Psoas muscle (tissue), 7 donors: ENCODE measurements at regions not wholly inside any gene's neighbourhood (a gene's known extent, or its start where the extent isn't known, plus 50 kb on each side); places are given as distances from the start of the nearest gene placed in this dataset.

Experiments used
- ATAC-seq, 4 donors: fragments of 200-7000 bp; cut with Tn5 transposase; one replicate each; pipeline ENCODE4 v1.9.1; 2020; ENCODE audit warnings: moderate library complexity in 3 of 4, mild to moderate bottlenecking in 2 of 4
- DNase-seq, 2 donors: peaks; one replicate each; pipeline ENCODE4 v3.0.0-alpha.2; 2020
- H3K27ac ChIP-seq: fragments of 200-600 bp; one replicate; pipeline ENCODE4 v1.8.0; 2022
- H3K27me3 ChIP-seq, 3 donors: fragments of 200-600 bp in 1 of 3; one replicate each; pipeline versions ENCODE4 v1.6.1 to v1.8.0; 2013 to 2022; ENCODE audit warnings: low read length in 2 of 3, mild to moderate bottlenecking in 2 of 3, moderate library complexity in 1 of 3; ENCODE audit not compliant: insufficient read depth in 3 of 3
- H3K36me3 ChIP-seq, 2 donors: fragments of 200-600 bp in 1 of 2; one replicate each; pipeline versions ENCODE4 v1.6.1 to v1.8.0; 2013 to 2022; ENCODE audit warnings: low read depth in 1 of 2, mild to moderate bottlenecking in 1 of 2, moderate library complexity in 1 of 2; ENCODE audit not compliant: insufficient read depth in 1 of 2
- H3K4me1 ChIP-seq: fragments of 200-600 bp; one replicate; pipeline ENCODE4 v1.8.0; 2022
- H3K4me3 ChIP-seq: fragments of 200-600 bp; one replicate; pipeline ENCODE4 v1.8.0; 2022; ENCODE audit warnings: mild to moderate bottlenecking
- H3K9me3 ChIP-seq: fragments of 200-600 bp; one replicate; pipeline ENCODE4 v1.8.0; 2022
- WGBS, 3 donors: extraction: QIAGEN DNeasy Blood & Tissue Kit; methylation state at CpG; one replicate each; pipeline versions ENCODE4 v1.1.6 to v1.1.7; 2013; 5-methylcytosine and 5-hydroxymethylcytosine counted together
- intact Hi-C, 2 donors: fragments of 100-400 bp; cut with DNase I; formaldehyde crosslinking; loops; one replicate each; pipeline versions ENCODE4 v1.11.0 to v1.14.2; 2022
- TF ChIP-seq, protein P1 (sequence below): fragments of 200-600 bp; IDR thresholded peaks from one replicate; pipeline ENCODE4 v1.8.0; 2022; ENCODE audit warnings: antibody characterized with exemption
- donor health status: healthy with polysubstance abuse.
- donor health status: DM: no; HTN: no; CAD: no; lungs with moderate emphysema.
- donor health status: Bipolar disorder and iron deficiency.
- donor health status: healthy.
- donor health status: DM: yes; HTN: yes; CAD: no.
- donor health status: DM: no; HTN: no; CAD: no.
- donor health status: DM: yes; HTN: yes; CAD: no.

DNA sequence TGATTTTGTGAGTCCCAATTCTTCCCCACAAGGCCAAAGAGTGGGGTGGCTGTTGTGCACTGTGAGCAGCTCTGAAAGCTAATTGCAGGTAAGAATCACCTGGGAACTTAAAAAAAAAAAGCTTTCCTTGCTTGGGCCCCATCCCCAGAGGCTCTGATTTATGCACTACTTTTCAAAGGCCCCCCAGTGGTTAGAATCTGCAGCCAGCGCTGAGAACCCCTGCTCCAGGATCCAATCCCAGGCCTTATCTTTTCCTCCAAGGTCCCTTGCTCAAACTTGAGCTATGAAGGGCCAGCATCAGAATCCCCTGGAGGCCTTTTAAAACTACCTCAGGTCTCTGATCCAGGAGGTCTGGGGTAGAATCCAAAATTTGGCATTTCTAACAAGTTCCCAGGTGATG lies 156.8 kb downstream of the UXS1 start:
- H3K27me3 ChIP-seq: no peaks in the 10 kb centered on the region
- H3K4me1 ChIP-seq: peaks cover 5% of the 10 kb centered on the region
- TF ChIP-seq, protein P1, sequence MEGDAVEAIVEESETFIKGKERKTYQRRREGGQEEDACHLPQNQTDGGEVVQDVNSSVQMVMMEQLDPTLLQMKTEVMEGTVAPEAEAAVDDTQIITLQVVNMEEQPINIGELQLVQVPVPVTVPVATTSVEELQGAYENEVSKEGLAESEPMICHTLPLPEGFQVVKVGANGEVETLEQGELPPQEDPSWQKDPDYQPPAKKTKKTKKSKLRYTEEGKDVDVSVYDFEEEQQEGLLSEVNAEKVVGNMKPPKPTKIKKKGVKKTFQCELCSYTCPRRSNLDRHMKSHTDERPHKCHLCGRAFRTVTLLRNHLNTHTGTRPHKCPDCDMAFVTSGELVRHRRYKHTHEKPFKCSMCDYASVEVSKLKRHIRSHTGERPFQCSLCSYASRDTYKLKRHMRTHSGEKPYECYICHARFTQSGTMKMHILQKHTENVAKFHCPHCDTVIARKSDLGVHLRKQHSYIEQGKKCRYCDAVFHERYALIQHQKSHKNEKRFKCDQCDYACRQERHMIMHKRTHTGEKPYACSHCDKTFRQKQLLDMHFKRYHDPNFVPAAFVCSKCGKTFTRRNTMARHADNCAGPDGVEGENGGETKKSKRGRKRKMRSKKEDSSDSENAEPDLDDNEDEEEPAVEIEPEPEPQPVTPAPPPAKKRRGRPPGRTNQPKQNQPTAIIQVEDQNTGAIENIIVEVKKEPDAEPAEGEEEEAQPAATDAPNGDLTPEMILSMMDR: no peak
- H3K9me3 ChIP-seq: no peaks in the 10 kb centered on the region
- H3K27ac ChIP-seq: no peak overlapping the region
- intact Hi-C loops: no loop called here
- WGBS, 3 donors: 43 to 100% (median 86%) methylated on average over 1 of the region's 1 CpG
- no peaks in the 10 kb centered on the region for H3K36me3 ChIP-seq
- no peak for ATAC-seq
- no peak overlapping the region for H3K4me3 ChIP-seq
- DNase-seq: no peak

DNA sequence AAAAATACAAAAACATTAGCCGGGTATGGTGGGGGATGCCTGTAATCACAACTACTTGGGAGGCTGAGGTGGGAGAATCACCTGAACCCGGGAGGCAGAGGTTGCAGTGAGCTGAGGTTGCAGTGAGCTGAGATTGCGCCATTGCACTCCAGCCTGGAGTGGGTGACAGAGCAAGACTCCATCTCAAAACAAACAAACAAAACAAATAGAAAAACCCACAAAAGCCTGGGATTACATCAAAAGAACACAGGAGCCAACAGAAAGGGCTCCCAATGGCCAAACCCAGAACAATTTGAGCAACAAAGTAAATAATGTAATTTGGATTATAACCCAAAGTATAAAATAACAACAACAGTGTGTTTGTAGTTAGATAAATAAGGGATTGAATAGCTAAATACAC lies 159.8 kb downstream of the UXS1 start:
- Histone ChIP-seq H3K9me3 (no peaks in the 10 kb centered on the region), H3K4me1 (peaks cover 20% of the 10 kb centered on the region), H3K27me3 (no peaks in the 10 kb centered on the region), H3K36me3 (no peaks in the 10 kb centered on the region), H3K27ac (no peak overlapping the region), H3K4me3 (no peak overlapping the region)
- intact Hi-C loops: no loop called here
- TF ChIP-seq, protein P1: no peak
- ATAC-seq (no peak), DNase-seq (no peak)
- WGBS, 3 donors: 80 to 89% (median 81%) methylated on average over 3 of the region's 3 CpGs

DNA sequence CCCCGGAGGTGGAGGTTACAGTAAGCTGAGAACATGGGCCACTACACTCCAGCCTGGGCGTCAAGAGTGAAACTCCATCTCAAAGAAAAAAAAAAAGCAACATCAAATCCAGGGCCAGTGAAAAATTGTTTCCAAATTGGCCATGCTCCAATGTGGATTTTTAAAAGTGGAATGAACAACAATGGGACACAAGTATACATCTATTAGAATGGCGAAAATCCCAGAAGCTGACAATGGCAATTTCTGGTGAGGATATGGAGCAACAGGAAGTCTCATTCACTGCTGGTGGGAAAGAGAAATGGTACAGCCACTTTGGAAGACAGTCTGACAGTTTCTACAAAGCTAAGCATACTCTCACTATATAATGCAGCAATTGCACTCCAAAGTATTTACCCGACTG lies 161.4 kb downstream of the UXS1 start:
- H3K36me3 ChIP-seq: no peaks in the 10 kb centered on the region
- H3K27ac ChIP-seq: no peak overlapping the region
- H3K4me3 ChIP-seq: no peak overlapping the region
- TF ChIP-seq, protein P1: no peak
- intact Hi-C loops: no loop called here
- H3K27me3 ChIP-seq: no peaks in the 10 kb centered on the region
- DNase-seq (no peak), ATAC-seq (no peak)
- peaks cover 15% of the 10 kb centered on the region for H3K4me1 ChIP-seq
- WGBS, 3 donors: 66 to 78% (median 74%) methylated on average over 4 of the region's 4 CpGs
- H3K9me3 ChIP-seq: no peaks in the 10 kb centered on the region

DNA sequence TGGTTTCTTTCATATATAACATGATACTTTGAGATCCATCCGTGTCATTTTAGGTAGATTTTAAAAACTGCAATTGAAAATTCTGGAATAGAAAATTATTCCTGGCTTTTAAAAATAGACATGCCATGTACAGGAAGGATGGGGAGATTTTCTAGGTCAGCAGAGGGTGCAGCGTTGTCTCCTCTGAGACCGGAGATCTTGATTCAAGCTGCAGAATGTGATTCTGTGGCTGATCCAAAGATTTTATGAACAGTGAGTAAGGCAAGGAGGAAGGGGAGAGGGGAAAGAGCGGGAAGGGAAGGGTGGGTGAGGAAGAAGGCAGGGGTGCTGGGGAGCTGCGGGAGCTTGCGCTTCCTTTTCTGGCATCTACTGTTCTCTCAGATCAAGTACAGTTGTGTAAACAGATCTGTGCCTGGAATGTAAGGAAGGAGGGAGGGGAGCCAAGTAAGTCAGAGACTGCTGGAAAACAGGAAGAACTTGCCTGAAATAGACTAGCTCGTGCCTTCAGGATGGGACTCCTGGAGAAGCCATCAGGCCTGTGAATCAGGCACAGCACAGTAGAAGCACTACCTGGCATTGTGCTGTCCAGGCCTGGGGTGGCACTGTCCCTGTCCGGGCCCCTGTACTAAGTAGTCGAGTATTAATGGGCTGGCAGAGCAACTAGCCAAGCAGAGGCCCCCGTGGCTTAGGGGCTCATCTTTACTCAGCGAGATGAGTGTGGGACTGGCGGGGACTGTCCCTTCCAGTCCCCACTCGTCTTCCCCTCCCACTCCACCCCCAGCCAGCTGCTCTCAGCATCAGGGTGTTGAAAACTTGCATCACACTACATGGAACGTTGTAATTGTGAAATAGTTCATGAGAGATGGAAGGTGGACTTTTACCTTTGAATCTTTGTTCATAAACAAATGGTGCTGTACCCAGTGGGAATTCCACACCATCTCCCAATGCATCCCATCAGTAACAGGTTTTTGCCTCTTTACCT lies 163.5 kb downstream of the UXS1 start:
- no peaks in the 10 kb centered on the region for H3K9me3 ChIP-seq
- H3K27ac ChIP-seq: peak overlapping the region; percentile 76
- DNase-seq (peak; percentile 66 to 73), ATAC-seq (peak; percentile 81 to 95 (median 92))
- peak overlapping the region; percentile 41 for H3K4me3 ChIP-seq
- H3K27me3 ChIP-seq: no peaks in the 10 kb centered on the region
- intact Hi-C loops: no loop called here
- WGBS, 3 donors: 6 to 15% (median 9%) methylated on average over 14 of the region's 14 CpGs
- peaks cover 15% of the 10 kb centered on the region for H3K4me1 ChIP-seq
- TF ChIP-seq, protein P1: no peak
- H3K36me3 ChIP-seq: no peaks in the 10 kb centered on the region
